NCI-H1092 (cell line): ENCODE measurements at regions not wholly inside any gene's neighbourhood (a gene's known extent, or its start where the extent isn't known, plus 50 kb on each side); places are given as distances from the start of the nearest gene placed in this dataset.

Experiments used
- DNase-seq: peaks from one replicate; lab custom pipeline; 2025; lab: John Stamatoyannopoulos, UW

GRCh38 chr10:44685220-44685619 lies 225.9 kb upstream of the TMEM72 start:
- no peak for DNase-seq

GRCh38 chr10:44685747-44686146 lies 225.4 kb upstream of the TMEM72 start:
- DNase-seq = no peak

- DNase-seq = no peak
Measured at GRCh38 chr10:44689368-44689767, 221.8 kb upstream of the TMEM72 start.

GRCh38 chr10:44696496-44696895 lies 214.6 kb upstream of the TMEM72 start:
- DNase-seq = no peak

- DNase-seq = no peak
Measured at GRCh38 chr10:44697116-44697515, 214.0 kb upstream of the TMEM72 start.

- DNase-seq = no peak
Measured at GRCh38 chr10:44702531-44702930, 208.6 kb upstream of the TMEM72 start.

GRCh38 chr10:44703241-44704155 lies 207.6 kb upstream of the TMEM72 start:
- DNase-seq = no peak

GRCh38 chr10:44704616-44705015 lies 206.5 kb upstream of the TMEM72 start:
- DNase-seq = no peak

- no peak for DNase-seq
Measured at GRCh38 chr10:44706745-44707144, 204.4 kb upstream of the TMEM72 start.

GRCh38 chr10:44713307-44713706 lies 197.8 kb upstream of the TMEM72 start:
- DNase-seq = no peak

- no peak for DNase-seq
Measured at GRCh38 chr10:44714451-44714850, 196.7 kb upstream of the TMEM72 start.

GRCh38 chr10:44715136-44715535 lies 196.0 kb upstream of the TMEM72 start:
- no peak for DNase-seq

GRCh38 chr10:44716470-44717015 lies 194.6 kb upstream of the TMEM72 start:
- DNase-seq = no peak

- no peak for DNase-seq
Measured at GRCh38 chr10:44723082-44723481, 188.1 kb upstream of the TMEM72 start.

GRCh38 chr10:44723619-44724325 lies 187.4 kb upstream of the TMEM72 start:
- no peak for DNase-seq

- DNase-seq = no peak
Measured at GRCh38 chr10:44724415-44725174, 186.5 kb upstream of the TMEM72 start.

GRCh38 chr10:44725404-44725803 lies 185.7 kb upstream of the TMEM72 start:
- DNase-seq = no peak

GRCh38 chr10:44731283-44731682 lies 179.9 kb upstream of the TMEM72 start:
- DNase-seq = no peak

GRCh38 chr10:44733501-44734488 lies 177.3 kb upstream of the TMEM72 start:
- DNase-seq = no peak

- no peak for DNase-seq
Measured at GRCh38 chr10:44742248-44742647, 168.9 kb upstream of the TMEM72 start.

- no peak for DNase-seq
Measured at GRCh38 chr10:44743535-44743934, 167.6 kb upstream of the TMEM72 start.
